HL-60 (cell line): ENCODE measurements at regions not wholly inside any gene's neighbourhood (a gene's known extent, or its start where the extent isn't known, plus 50 kb on each side); places are given as distances from the start of the nearest gene placed in this dataset.

Experiments
- DNase-seq, 2 experiments: peaks; one replicate each; pipeline ENCODE4 v3.0.0-alpha.2; 2010 to 2020; ENCODE audit warnings: low read depth in 1 of 2, low spot score in 1 of 2
- H3K27ac ChIP-seq: fragments of 250-450 bp; sonication (Bioruptor Pico); replicated peaks from 2 replicates; pipeline ENCODE4 v1.5.1; 2020; ENCODE audit warnings: mild to moderate bottlenecking, moderate library complexity
- H3K27me3 ChIP-seq: fragments of 250-450 bp; sonication (Bioruptor Pico); 2 replicates; pipeline ENCODE4 v1.5.1; 2021; ENCODE audit warnings: mild to moderate bottlenecking, moderate library complexity; ENCODE audit not compliant: insufficient read depth, poor library complexity, severe bottlenecking
- H3K4me3 ChIP-seq: replicated peaks from 2 replicates; pipeline ENCODE4 v1.5.1; 2011; ENCODE audit warnings: mild to moderate bottlenecking, control low read depth, low read length; ENCODE audit not compliant: insufficient read depth
- CTCF ChIP-seq: IDR thresholded peaks from one replicate; pipeline ENCODE4 v1.5.1; 2011; ENCODE audit warnings: low read length, control low read depth, inconsistent platforms; ENCODE audit not compliant: insufficient read depth
- GABPA ChIP-seq: IDR thresholded peaks from 2 replicates; pipeline ENCODE4 v1.6.1; 2012; ENCODE audit warnings: low read depth
- POLR2AphosphoS5 ChIP-seq: IDR thresholded peaks from 2 replicates; pipeline ENCODE4 v1.6.1; 2012; ENCODE audit warnings: low read depth
- REST ChIP-seq: IDR thresholded peaks from 2 replicates; pipeline ENCODE4 v1.6.1; 2012; ENCODE audit warnings: low read depth; ENCODE audit not compliant: insufficient replicate concordance
- SPI1 ChIP-seq: IDR thresholded peaks from 2 replicates; pipeline ENCODE4 v1.6.1; 2012; ENCODE audit warnings: low read depth, mild to moderate bottlenecking, borderline replicate concordance

GRCh38 chr12:116354534-116354933 lies 77.0 kb upstream of the MED13L start:
- no peak for DNase-seq
- H3K27me3 ChIP-seq, result no peaks in the 10 kb centered on the region
- H3K4me3 ChIP-seq, result no peak overlapping the region
- TF ChIP-seq SPI1, result no peak
- TF ChIP-seq CTCF, result no peak
- TF ChIP-seq POLR2AphosphoS5, result no peak
- no peak for TF ChIP-seq GABPA
- no peak for TF ChIP-seq REST
- H3K27ac ChIP-seq, result no peak overlapping the region

GRCh38 chr12:116354950-116355783 lies 77.7 kb upstream of the MED13L start:
- DNase-seq, result no peak
- TF ChIP-seq REST (no peak), CTCF (no peak), POLR2AphosphoS5 (no peak), SPI1 (no peak), GABPA (no peak)
- H3K4me3 ChIP-seq, result no peak overlapping the region
- H3K27ac ChIP-seq, result no peak overlapping the region
- H3K27me3 ChIP-seq, result no peaks in the 10 kb centered on the region

GRCh38 chr12:116358536-116358892 lies 81.0 kb upstream of the MED13L start:
- Histone ChIP-seq H3K4me3 (no peak overlapping the region), H3K27ac (0 out of 2 replicates have a peak overlapping the region, but pooled peaks have one; percentile 29), H3K27me3 (no peaks in the 10 kb centered on the region)
- no peak for DNase-seq
- TF ChIP-seq REST (no peak), POLR2AphosphoS5 (no peak), SPI1 (no peak), CTCF (no peak), GABPA (no peak)
